GM12801 (cell line): ENCODE measurements at regions not wholly inside any gene's neighbourhood (a gene's known extent, or its start where the extent isn't known, plus 50 kb on each side); places are given as distances from the start of the nearest gene placed in this dataset.

Experiments
- CTCF ChIP-seq: IDR thresholded peaks from one replicate; pipeline ENCODE4 v1.5.1; 2011; ENCODE audit warnings: control low read depth; ENCODE audit not compliant: insufficient read length; ENCODE audit errors: extremely low read depth

- TF ChIP-seq CTCF, result no peak
These were observed 183.2 kb upstream of the SESN3 start for GRCh38 chr11:95414217-95414616.

GRCh38 chr11:95413761-95414160, 182.8 kb upstream of the SESN3 start:
- no peak for TF ChIP-seq CTCF

- TF ChIP-seq CTCF, result no peak
These were observed 182.0 kb upstream of the SESN3 start for GRCh38 chr11:95413021-95413420.

GRCh38 chr11:95412074-95412473, 181.1 kb upstream of the SESN3 start:
- no peak for TF ChIP-seq CTCF

GRCh38 chr11:95406271-95406670, 175.3 kb upstream of the SESN3 start:
- TF ChIP-seq CTCF, result no peak

GRCh38 chr11:95404370-95404769, 173.4 kb upstream of the SESN3 start:
- TF ChIP-seq CTCF, result no peak

DNA sequence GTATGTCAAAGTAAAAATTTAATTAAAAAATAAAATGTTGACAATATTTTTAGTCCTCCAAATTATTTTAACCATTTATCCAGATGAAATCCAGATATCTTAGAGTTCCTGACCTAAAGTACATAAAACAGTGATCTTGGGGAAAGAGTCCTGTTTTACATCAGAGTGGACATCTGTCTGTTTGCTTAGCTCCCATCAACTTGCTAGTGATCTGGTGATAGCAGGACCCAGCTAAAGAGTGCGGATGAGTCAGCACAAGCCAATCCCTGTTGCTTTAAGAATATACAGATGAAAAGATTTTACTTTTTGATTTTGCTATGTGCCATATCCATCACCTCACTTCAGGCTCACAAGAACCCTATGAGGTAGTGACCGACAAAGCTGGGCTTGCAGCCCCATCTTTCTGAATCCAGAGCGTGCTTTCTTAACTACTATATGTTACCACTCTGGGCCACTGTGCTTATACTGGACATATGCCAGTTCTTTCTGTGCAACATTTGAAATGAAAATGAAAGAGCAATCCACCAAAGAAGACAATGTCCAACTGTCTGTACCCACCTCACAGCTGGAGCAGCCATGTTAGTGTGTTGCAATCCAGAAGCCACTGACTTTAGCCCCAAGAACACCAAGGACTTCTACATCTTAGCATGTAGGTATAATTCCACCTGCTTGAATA, 167.6 kb upstream of the SESN3 start:
- TF ChIP-seq CTCF, result no peak
